ENCODE measurements at regions not wholly inside any gene's neighbourhood (a gene's known extent, or its start where the extent isn't known, plus 50 kb on each side); places are given as distances from the start of the nearest gene placed in this dataset.

GRCh38 chr13:26836626-26837025 is 76.0 kb upstream of the GPR12 start:
- CTCF ChIA-PET: no interaction called here
- Mint-ChIP-seq H3K9me3 (no peaks in the 10 kb centered on the region), H3K27ac (no peak overlapping the region), H3K36me3 (ENCODE audit: low read depth) (no peaks in the 10 kb centered on the region), H3K27me3 (peaks cover 40% of the 10 kb centered on the region), H3K4me1 (no peaks in the 10 kb centered on the region), H3K4me3 (no peak overlapping the region)
- TF ChIP-seq CTCF (IDR thresholded peaks at IDR 0.05): no peak
- ATAC-seq (ENCODE audit: low read depth): no peak
- intact Hi-C loops (cut with micrococcal nuclease): no loop called here
- POLR2A ChIA-PET: no interaction called here
- no peak for DNase-seq

GRCh38 chr13:26834646-26835045 is 74.1 kb upstream of the GPR12 start:
- no peak for TF ChIP-seq CTCF (IDR thresholded peaks at IDR 0.05)
- Mint-ChIP-seq H3K27ac (no peak overlapping the region), H3K36me3 (ENCODE audit: low read depth) (no peaks in the 10 kb centered on the region), H3K4me3 (no peak overlapping the region), H3K27me3 (peaks cover 34% of the 10 kb centered on the region), H3K4me1 (no peaks in the 10 kb centered on the region), H3K9me3 (no peaks in the 10 kb centered on the region)
- ATAC-seq (ENCODE audit: low read depth): no peak
- no peak for DNase-seq
- ChIA-PET CTCF (no interaction called here), POLR2A (interaction anchor here (0.6 kb wide), 1 partner anchor 11 kb away, joined by 4 read pairs; no protein-coding TSS in a partner anchor)
- intact Hi-C loops (cut with micrococcal nuclease): no loop called here

- ChIA-PET POLR2A (no interaction called here), CTCF (no interaction called here)
- Mint-ChIP-seq H3K27me3 (peaks cover 24% of the 10 kb centered on the region), H3K36me3 (ENCODE audit: low read depth) (no peaks in the 10 kb centered on the region), H3K9me3 (no peaks in the 10 kb centered on the region), H3K4me1 (no peaks in the 10 kb centered on the region), H3K27ac (no peak overlapping the region), H3K4me3 (no peak overlapping the region)
- intact Hi-C loops (cut with micrococcal nuclease): no loop called here
- no peak for ATAC-seq (ENCODE audit: low read depth)
- no peak for DNase-seq
- TF ChIP-seq CTCF (IDR thresholded peaks at IDR 0.05): no peak
Observed at GRCh38 chr13:26831336-26831908, 70.8 kb upstream of the GPR12 start.

- Mint-ChIP-seq H3K4me1 (no peaks in the 10 kb centered on the region), H3K27ac (no peak overlapping the region), H3K36me3 (ENCODE audit: low read depth) (no peaks in the 10 kb centered on the region), H3K27me3 (peaks cover 21% of the 10 kb centered on the region), H3K9me3 (no peaks in the 10 kb centered on the region), H3K4me3 (no peak overlapping the region)
- ATAC-seq (ENCODE audit: low read depth) (no peak), DNase-seq (no peak)
- intact Hi-C loops (cut with micrococcal nuclease): no loop called here
- CTCF ChIA-PET: no interaction called here
- POLR2A ChIA-PET: no interaction called here
- TF ChIP-seq CTCF (IDR thresholded peaks at IDR 0.05): no peak
Observed at GRCh38 chr13:26829716-26830115, 69.1 kb upstream of the GPR12 start.

- no peaks in the 10 kb centered on the region for H3K4me1 Mint-ChIP-seq
- H3K4me3 Mint-ChIP-seq: no peak overlapping the region
- H3K27ac Mint-ChIP-seq: no peak overlapping the region
- POLR2A ChIA-PET: no interaction called here
- no peak for DNase-seq
- intact Hi-C loops (cut with micrococcal nuclease): no loop called here
- CTCF ChIA-PET: no interaction called here
- no peak for ATAC-seq (ENCODE audit: low read depth)
- H3K36me3 Mint-ChIP-seq (ENCODE audit: low read depth): no peaks in the 10 kb centered on the region
- peaks cover 6% of the 10 kb centered on the region for H3K27me3 Mint-ChIP-seq
- TF ChIP-seq CTCF (IDR thresholded peaks at IDR 0.05): no peak
- H3K9me3 Mint-ChIP-seq: no peaks in the 10 kb centered on the region
Observed at GRCh38 chr13:26824581-26824980, 64.0 kb upstream of the GPR12 start.
